ENCODE measurements at regions not wholly inside any gene's neighbourhood (a gene's known extent, or its start where the extent isn't known, plus 50 kb on each side); places are given as distances from the start of the nearest gene placed in this dataset.

GRCh38 chr3:102826636-102827035, 391.8 kb downstream of the ZPLD1 start:
- Histone ChIP-seq H3K4me1 (no peaks in the 10 kb centered on the region), H3K27me3 (no peaks in the 10 kb centered on the region), H3K4me3 (no peak overlapping the region), H3K9me3 (no peaks in the 10 kb centered on the region), H3K36me3 (no peaks in the 10 kb centered on the region), H3K27ac (replicated peaks in 1 of 4) (no peak overlapping the region)
- intact Hi-C loops (cut with DNase I): no loop called here
- WGBS: 59% methylated on average over 3 of the region's 3 CpGs
- TF ChIP-seq POLR2AphosphoS5 (IDR thresholded peaks at IDR 0.05) (no peak), POLR2A (IDR thresholded peaks at IDR 0.05; ENCODE audit: low read depth) (no peak), EP300 (IDR thresholded peaks at IDR 0.05) (no peak)
- TF ChIP-seq, protein P1, sequence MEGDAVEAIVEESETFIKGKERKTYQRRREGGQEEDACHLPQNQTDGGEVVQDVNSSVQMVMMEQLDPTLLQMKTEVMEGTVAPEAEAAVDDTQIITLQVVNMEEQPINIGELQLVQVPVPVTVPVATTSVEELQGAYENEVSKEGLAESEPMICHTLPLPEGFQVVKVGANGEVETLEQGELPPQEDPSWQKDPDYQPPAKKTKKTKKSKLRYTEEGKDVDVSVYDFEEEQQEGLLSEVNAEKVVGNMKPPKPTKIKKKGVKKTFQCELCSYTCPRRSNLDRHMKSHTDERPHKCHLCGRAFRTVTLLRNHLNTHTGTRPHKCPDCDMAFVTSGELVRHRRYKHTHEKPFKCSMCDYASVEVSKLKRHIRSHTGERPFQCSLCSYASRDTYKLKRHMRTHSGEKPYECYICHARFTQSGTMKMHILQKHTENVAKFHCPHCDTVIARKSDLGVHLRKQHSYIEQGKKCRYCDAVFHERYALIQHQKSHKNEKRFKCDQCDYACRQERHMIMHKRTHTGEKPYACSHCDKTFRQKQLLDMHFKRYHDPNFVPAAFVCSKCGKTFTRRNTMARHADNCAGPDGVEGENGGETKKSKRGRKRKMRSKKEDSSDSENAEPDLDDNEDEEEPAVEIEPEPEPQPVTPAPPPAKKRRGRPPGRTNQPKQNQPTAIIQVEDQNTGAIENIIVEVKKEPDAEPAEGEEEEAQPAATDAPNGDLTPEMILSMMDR (IDR thresholded peaks at IDR 0.05): no peak
- DNase-seq (ENCODE audit: extremely low spot score): no peak

- DNase-seq (ENCODE audit: extremely low spot score): no peak
- no peak overlapping the region for H3K4me3 ChIP-seq
- no peak overlapping the region for H3K27ac ChIP-seq (replicated peaks in 1 of 4)
- H3K36me3 ChIP-seq: no peaks in the 10 kb centered on the region
- no peaks in the 10 kb centered on the region for H3K9me3 ChIP-seq
- no peaks in the 10 kb centered on the region for H3K4me1 ChIP-seq
- H3K27me3 ChIP-seq: no peaks in the 10 kb centered on the region
- TF ChIP-seq, protein P1 (IDR thresholded peaks at IDR 0.05): no peak
- TF ChIP-seq POLR2AphosphoS5 (IDR thresholded peaks at IDR 0.05) (no peak), POLR2A (IDR thresholded peaks at IDR 0.05; ENCODE audit: low read depth) (no peak)
- intact Hi-C loops (cut with DNase I): no loop called here
Observed at GRCh38 chr3:102827386-102827785, 392.6 kb downstream of the ZPLD1 start.

DNA sequence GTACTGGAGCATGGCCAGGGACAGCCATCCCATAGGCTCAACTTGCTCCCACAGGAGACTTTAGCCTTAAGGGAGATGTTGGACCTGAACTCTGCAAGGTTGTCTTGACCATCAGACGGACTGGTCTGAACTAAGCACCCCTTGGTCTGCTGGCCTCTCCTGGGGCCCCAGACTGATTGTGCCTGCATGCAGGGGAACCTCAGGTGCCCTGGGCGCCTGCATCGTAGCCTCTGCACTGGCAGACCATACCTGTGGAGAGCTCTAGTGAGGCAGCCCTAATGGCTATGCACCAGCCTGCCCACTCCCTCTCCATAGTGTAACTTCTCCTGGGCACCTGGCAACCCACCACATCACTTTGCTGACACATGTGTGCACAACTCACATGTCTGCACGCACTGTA, 395.6 kb downstream of the ZPLD1 start:
- H3K9me3 ChIP-seq: no peaks in the 10 kb centered on the region
- H3K36me3 ChIP-seq: no peaks in the 10 kb centered on the region
- no peak for TF ChIP-seq POLR2AphosphoS5 (IDR thresholded peaks at IDR 0.05)
- no peak for TF ChIP-seq EP300 (IDR thresholded peaks at IDR 0.05)
- TF ChIP-seq, protein P1 (IDR thresholded peaks at IDR 0.05): no peak
- TF ChIP-seq POLR2A (IDR thresholded peaks at IDR 0.05; ENCODE audit: low read depth): no peak
- WGBS: 100% methylated on average over 2 of the region's 4 CpGs
- no peak overlapping the region for H3K4me3 ChIP-seq
- H3K4me1 ChIP-seq: no peaks in the 10 kb centered on the region
- intact Hi-C loops (cut with DNase I): no loop called here
- no peak overlapping the region for H3K27ac ChIP-seq (replicated peaks in 1 of 4)
- no peak for DNase-seq (ENCODE audit: extremely low spot score)
- H3K27me3 ChIP-seq: no peaks in the 10 kb centered on the region

- Histone ChIP-seq H3K27ac (replicated peaks in 1 of 4) (no peak overlapping the region), H3K36me3 (no peaks in the 10 kb centered on the region), H3K9me3 (no peaks in the 10 kb centered on the region), H3K27me3 (no peaks in the 10 kb centered on the region), H3K4me1 (no peaks in the 10 kb centered on the region), H3K4me3 (no peak overlapping the region)
- TF ChIP-seq POLR2AphosphoS5 (IDR thresholded peaks at IDR 0.05) (no peak), POLR2A (IDR thresholded peaks at IDR 0.05; ENCODE audit: low read depth) (no peak), EP300 (IDR thresholded peaks at IDR 0.05) (no peak)
- TF ChIP-seq, protein P1 (IDR thresholded peaks at IDR 0.05): no peak
- intact Hi-C loops (cut with DNase I): no loop called here
- DNase-seq (ENCODE audit: extremely low spot score): no peak
- 81% methylated on average over 6 of the region's 6 CpGs for WGBS
Observed at GRCh38 chr3:102841866-102842265, 407.1 kb downstream of the ZPLD1 start.

- Histone ChIP-seq H3K9me3 (no peaks in the 10 kb centered on the region), H3K27me3 (no peaks in the 10 kb centered on the region), H3K4me3 (no peak overlapping the region), H3K4me1 (no peaks in the 10 kb centered on the region), H3K27ac (replicated peaks in 1 of 4) (no peak overlapping the region), H3K36me3 (no peaks in the 10 kb centered on the region)
- 94% methylated on average over 2 of the region's 2 CpGs for WGBS
- TF ChIP-seq POLR2AphosphoS5 (IDR thresholded peaks at IDR 0.05) (no peak), EP300 (IDR thresholded peaks at IDR 0.05) (no peak), POLR2A (IDR thresholded peaks at IDR 0.05; ENCODE audit: low read depth) (no peak)
- TF ChIP-seq, protein P1 (IDR thresholded peaks at IDR 0.05): no peak
- DNase-seq (ENCODE audit: extremely low spot score): no peak
- intact Hi-C loops (cut with DNase I): no loop called here
Observed at GRCh38 chr3:102866845-102867244, 432.0 kb downstream of the ZPLD1 start.
